ENCODE measurements at regions not wholly inside any gene's neighbourhood (a gene's known extent, or its start where the extent isn't known, plus 50 kb on each side); places are given as distances from the start of the nearest gene placed in this dataset.

DNA sequence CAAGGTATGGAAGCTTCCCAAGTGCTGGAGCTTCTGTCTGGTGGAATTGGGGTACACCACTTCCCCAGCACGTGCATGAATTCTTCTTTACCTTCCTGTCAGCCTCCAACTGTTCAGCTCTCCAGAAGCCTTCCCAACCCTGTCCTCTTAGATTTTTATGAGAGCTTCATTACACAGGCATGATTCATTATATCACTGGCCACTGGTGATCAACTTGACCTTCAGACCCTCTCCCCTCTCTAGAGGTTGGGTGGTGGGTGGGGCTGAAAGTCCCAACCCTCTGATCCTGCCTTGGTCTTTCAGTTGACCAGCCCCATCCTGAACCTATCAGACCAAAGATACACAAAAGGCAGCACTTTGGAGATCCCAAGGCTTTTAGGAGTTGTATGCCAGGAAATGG lies 795.7 kb upstream of the SOX9 start:
- in situ Hi-C loops (cut with MboI; ENCODE audit: low pct_unique_long_range_greater_than_20kb, low sequenced_read_pairs) = no loop called here
- no peak for DNase-seq

DNA sequence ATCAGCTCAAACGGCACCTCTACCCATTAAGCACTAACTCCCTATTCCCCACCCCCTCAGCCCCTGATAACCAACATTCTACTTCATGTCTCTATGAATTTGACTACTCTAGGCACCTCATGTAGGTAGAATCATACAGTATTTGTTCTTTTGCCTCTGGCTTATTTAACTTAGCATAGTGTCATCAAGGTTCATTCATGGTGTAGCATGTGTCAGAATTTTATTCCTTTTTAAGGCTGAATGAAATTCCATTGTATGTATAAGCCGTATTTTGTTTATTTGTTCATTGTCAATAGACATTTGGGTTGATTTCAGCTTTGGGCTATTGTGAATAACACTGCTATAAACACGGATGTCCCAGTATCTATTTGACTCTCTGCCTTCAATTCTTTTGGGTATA lies 794.9 kb upstream of the SOX9 start:
- in situ Hi-C loops (cut with MboI; ENCODE audit: low pct_unique_long_range_greater_than_20kb, low sequenced_read_pairs) = no loop called here

DNA sequence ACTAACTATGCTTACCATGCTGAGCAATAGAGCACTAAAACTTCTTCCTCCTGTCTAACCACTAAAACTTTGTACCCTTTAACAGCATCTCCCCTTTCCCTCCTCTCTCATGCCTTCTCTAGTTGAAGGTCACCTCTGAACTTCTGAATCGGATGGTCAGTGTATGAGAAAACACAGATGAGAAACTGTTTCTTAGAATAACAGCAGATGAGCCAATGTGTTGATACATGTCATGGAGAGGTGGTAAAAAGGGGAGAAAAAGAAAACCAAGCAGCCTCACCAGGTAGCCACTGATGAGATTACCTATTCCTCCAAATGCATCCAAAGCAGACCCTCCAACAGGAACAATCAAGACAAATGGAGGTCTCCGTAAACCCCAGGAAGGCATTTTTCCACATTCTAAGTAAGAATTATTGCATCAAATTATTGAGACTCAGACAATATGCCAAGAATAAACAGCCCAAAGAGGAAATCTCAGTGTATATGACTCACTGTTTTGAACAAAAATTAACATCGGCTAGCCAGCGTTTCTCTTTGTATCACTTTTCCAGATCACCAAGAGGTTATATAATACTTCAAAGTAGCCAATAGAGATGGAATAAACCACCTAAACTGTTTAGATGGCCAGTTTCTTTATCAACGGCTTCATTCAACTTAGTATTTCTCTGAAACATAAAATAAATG lies 793.3 kb upstream of the SOX9 start:
- no peak for DNase-seq

More for the DNA sequence above, 794.9 kb upstream of the SOX9 start:
- DNase-seq = no peak

DNA sequence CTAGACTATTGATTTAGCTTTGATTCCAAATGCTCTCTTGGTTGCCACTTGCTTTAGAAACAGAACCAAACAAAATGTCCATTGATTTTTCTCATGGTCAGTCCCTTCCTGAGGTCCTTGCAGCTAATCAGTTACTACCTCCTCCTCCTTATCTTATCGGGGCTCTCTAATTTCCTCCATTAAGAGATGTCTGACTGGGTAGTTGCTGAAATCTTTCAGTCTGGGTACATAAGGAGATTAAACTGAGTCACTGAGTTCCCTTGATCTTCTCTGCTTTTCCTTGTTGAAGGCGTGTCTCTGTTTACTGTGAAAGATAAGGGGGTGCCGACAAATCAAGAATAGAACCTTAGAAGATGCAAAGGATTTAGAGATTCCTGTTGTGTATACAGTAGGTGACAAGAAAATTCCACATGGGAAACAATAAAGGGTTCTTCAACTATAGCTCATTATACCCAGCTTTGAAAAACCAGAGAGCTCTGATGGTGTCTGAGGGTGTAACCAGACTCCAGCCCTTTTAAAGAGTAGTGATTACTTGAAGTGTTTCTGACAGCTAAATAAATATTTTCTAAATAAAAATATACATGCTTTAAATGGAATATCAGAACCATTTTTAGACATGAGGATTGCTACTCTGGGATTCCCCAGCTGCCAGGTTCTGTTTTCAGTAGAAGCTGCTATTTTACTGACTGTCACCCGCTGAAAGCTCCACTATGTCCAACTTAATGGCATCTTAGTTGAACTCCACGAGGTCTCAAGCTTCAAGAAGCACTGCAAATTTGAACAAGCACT lies 791.3 kb upstream of the SOX9 start:
- in situ Hi-C loops (cut with MboI; ENCODE audit: low pct_unique_long_range_greater_than_20kb, low sequenced_read_pairs) = no loop called here
- no peak for DNase-seq

More for the DNA sequence above, 793.3 kb upstream of the SOX9 start:
- in situ Hi-C loops (cut with MboI; ENCODE audit: low pct_unique_long_range_greater_than_20kb, low sequenced_read_pairs) = no loop called here

DNA sequence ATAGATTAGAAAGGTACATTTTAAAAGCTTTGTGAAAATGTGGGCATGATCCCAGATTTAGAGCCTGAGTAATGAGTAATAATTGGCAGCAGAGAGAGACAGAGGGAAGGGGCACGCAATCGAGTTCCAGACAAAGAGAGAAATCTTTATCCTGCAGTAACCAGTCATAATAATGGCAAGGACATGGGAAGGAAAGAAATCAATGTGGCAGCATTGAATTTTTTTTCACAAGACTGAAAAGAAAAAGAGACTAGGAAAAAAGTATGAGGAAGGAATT lies 790.8 kb upstream of the SOX9 start:
- in situ Hi-C loops (cut with MboI; ENCODE audit: low pct_unique_long_range_greater_than_20kb, low sequenced_read_pairs) = no loop called here
- DNase-seq = no peak

DNA sequence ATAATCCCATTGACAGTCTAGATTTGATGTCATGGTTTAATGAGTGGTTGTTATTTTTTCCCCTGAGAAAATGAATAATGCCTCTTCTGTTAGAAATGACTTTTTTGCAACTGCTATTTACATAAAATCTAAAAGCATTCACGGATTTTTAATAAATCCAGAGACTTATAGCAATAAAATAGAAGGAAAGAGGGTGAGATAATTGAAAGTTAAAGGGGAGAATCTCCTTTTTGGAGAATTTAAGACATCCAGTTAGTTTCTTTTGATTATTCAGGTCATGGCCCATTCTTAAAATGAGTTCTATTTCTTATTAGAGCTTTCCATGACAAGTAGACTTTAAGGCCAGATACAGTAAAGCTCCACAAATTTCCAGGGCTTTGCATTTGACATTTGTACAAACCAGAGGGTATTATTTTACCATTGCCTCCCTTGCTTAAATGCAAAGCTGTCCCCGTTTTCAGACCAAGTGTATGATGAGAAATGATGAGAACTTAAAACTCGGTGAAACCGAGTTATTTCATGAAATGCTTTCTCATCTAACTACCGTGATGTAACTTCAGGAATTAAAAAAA lies 789.0 kb upstream of the SOX9 start:
- in situ Hi-C loops (cut with MboI; ENCODE audit: low pct_unique_long_range_greater_than_20kb, low sequenced_read_pairs) = no loop called here
- DNase-seq = no peak

DNA sequence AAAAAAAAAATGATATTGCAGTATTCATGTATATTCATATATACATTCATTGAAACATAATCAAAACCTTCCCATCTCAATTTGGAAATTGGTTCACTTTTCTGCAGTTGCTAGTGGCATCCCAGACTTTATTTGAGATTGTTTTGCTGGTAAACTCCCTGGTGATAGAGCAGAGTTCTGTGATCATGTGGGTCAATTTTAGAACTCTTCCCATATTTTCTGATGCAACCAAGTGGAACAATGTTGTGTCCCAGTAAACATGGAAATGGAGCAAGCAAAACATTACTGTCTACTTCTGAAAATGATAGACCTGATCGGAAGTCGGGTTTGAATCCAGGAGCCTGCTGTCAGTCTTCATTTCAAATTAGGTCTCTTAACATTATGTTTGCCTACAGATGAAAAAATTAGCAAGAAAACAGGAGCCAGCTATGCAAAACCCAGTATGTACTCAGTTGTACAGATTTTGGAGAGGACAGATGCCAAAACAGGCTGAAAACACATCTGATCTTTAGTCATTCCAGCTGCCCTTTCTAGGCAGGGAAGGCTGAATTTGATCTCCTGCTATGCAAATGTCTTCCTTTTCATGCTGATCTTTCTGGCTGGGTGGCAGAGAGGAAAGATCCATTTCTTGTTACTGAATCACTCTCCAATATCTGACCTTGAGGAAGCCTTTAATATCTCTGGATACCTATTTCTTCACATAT lies 786.6 kb upstream of the SOX9 start:
- no peak for DNase-seq
- in situ Hi-C loops (cut with MboI; ENCODE audit: low pct_unique_long_range_greater_than_20kb, low sequenced_read_pairs) = no loop called here

DNA sequence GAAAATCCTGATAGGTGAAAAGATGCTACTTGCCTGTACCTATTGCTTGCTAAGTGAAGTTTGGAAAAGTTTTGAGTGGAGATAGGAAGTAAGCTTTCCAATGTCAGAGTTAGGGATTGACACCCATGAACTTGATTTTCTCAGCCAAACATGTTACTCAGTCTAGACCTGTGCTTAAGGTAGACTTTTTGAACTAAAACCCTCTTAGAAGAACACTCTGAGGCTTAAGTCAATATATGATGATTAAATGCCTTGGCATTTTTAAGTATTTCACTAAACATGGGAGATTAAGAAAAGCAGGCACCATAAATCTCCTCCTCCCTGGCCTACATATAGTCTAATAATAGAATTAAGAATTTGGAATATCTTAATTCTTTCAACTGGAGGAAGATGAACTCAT lies 785.6 kb upstream of the SOX9 start:
- no peak for DNase-seq
- in situ Hi-C loops (cut with MboI; ENCODE audit: low pct_unique_long_range_greater_than_20kb, low sequenced_read_pairs) = no loop called here

DNA sequence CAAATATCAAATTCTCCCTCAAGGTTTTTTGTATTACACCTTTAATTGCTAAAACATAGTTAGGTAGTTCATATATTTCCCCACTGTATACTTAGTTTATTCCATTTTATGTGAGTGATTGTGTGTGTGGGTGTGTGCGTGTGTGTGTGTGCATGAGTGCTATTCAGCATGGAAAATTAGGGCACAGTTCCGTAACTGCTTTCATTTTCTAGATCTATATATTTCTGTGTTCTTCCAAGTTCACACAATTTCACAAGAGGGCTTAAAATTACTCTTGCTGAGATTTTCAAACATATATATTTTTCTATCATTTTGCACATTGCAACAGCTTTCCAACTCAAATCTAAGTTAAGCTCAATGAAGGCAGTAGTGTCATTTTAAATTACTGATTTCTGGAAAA lies 782.9 kb upstream of the SOX9 start:
- DNase-seq = no peak
- in situ Hi-C loops (cut with MboI; ENCODE audit: low pct_unique_long_range_greater_than_20kb, low sequenced_read_pairs) = no loop called here

DNA sequence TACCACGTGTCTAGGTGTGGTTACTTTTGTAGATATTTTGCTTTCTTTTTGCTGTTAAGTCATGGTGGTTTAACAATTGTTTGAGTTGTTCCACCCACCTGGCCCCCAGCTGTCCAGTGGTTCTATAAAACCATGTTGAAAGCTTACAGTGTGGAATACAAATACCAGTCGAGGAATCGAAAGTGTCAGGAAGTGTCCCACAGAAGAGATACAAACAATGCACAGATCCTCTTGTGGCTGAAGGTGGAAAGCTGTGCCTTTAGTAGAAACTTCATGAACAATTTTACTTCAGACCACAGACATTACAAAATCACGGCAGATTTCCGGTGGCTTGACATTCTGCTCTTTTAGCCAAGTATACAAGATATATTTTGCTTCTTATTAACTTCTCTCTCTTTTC lies 782.4 kb upstream of the SOX9 start:
- in situ Hi-C loops (cut with MboI; ENCODE audit: low pct_unique_long_range_greater_than_20kb, low sequenced_read_pairs) = no loop called here
- no peak for DNase-seq

DNA sequence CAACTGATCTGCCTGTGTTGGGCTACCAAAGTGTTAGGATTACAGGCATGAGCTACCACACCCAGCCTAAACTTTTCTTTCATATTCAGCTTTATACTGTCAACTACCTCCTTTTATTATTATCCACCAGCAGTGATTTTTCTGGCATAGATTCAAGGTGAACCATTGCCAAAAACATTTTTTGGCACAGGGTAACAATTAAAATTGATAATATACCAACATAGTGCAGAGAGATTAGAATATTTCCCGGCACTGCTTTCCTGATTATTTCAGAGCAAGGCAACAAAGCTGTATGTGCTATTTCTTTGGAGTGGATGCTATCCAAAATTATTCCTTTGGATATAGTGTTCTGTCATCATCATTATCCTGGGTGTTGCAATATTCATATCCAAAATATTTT lies 781.6 kb upstream of the SOX9 start:
- in situ Hi-C loops (cut with MboI; ENCODE audit: low pct_unique_long_range_greater_than_20kb, low sequenced_read_pairs) = no loop called here
- no peak for DNase-seq

DNA sequence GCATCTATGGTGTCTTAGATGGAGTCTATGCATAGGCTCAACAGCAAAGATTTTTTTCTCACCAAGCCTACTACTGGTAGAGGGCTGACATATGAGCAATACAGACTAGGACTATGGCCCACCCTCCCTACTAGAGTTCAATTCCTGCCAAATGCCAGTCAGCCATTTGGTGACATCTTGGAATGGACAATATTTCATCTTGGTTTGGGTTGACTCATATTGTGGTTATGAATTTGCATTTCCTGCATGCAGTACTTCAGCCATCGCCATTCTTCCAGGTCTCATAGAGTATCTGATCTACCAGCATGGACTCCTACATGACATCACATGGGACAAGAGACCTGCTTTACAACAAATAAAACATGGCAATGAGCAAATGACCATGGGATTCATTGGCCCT lies 778.1 kb upstream of the SOX9 start:
- in situ Hi-C loops (cut with MboI; ENCODE audit: low pct_unique_long_range_greater_than_20kb, low sequenced_read_pairs) = no loop called here
- no peak for DNase-seq

DNA sequence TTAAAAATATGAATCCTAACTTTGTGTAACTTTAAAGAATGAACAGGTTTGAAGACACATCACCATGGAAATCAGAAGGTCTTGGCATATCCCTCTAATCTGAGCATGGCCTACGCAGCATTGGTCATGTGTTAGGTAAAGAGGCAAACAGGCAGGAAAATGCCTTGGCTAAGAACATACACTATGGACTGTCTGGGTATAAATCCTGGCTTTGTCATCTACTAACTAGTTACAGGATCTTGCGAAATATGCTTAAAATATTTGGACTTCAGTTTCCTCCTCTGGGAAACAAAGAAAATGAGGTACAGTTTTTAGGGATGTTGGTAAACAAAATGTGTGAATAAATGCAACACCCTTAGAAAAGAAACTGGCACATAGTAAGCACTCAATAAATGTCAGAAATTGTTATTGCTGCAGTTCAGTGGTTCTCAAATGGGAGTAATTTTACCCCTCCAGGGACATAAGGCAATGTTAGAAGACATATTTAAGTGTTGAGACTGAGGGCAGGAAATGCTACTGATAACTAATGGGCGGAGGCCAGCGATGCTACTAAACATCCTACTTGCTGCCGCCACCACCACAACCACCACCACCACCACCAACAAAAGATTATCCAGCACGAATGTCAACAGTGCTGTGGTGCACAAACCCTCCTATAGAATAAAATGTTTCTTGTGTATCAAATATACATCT lies 770.8 kb upstream of the SOX9 start:
- DNase-seq = no peak
- in situ Hi-C loops (cut with MboI; ENCODE audit: low pct_unique_long_range_greater_than_20kb, low sequenced_read_pairs) = no loop called here

DNA sequence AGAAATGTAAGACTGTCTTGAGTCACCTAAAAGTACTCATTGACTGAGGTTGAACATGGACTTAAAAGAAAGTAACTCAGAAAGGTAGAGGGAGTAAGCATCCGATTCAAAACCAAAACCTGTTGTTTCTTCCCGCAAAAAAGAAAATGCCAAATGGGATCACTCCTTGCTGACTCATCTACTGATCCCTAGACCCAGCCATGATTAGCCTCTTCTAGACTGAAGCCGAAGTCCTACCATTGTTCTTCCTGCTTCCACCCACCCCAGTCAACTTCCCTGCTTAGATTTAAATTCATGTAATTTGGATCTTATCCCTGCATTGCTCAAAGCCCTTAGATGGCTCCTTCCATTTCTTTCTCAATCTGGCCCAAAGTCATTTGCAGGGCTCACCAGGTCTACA lies 760.5 kb upstream of the SOX9 start:
- DNase-seq = no peak
- in situ Hi-C loops (cut with MboI; ENCODE audit: low pct_unique_long_range_greater_than_20kb, low sequenced_read_pairs) = no loop called here

DNA sequence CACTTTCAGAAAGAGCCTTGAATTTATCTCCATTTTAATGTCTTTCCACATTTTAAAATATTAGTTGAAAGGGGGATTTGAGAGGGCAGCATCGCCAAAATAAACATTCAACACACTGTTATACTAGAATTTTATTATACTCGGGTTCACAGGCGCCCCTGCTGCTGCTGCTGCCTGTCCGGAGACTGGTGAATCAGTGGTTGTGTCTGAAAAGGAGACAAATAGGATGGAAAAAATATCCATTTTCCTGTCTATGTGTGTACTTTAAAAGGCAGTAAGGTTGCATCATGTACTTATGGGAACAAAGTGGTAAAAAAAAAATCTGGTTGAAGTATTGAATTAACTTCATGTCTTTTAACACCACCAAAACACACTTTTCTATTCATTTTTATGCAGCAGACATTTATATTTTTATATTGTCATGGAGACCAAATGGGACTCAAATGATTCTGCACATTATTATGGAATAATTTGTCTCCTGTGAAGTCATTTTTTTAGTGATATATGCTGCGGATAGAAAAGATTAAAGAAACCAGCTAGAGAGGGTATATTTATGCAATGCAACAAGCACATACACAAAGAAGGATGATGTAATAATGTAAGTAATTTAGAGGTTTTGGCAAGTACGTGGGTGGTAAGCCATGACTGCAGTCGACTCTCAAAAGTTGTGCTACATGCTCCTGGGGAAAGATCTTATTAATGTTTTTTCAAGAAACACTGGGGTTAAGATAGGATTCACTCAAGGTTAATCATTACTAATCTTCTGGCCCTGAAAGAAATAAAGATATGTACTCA lies 759.0 kb upstream of the SOX9 start:
- DNase-seq = no peak
- in situ Hi-C loops (cut with MboI; ENCODE audit: low pct_unique_long_range_greater_than_20kb, low sequenced_read_pairs) = no loop called here

DNA sequence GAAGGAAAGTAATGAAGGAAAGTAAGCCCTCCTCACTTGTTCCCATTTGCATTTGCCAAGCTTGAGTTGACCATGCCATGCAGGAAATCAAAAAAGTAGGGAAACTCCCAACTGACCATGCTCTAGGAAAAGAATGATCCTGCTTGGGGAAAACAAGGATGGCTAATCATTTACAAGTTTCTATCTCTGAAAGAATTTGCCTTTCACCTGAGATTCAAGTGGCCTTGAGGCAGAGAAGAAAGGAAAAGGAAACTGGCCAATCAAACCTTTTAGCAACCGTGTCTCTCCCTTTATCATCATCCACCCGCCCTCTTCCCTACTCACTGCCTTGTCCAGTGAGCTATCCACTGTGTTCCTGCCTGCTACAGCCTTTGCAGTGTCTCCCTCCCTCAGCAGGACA lies 757.2 kb upstream of the SOX9 start:
- DNase-seq = no peak
- in situ Hi-C loops (cut with MboI; ENCODE audit: low pct_unique_long_range_greater_than_20kb, low sequenced_read_pairs) = no loop called here

DNA sequence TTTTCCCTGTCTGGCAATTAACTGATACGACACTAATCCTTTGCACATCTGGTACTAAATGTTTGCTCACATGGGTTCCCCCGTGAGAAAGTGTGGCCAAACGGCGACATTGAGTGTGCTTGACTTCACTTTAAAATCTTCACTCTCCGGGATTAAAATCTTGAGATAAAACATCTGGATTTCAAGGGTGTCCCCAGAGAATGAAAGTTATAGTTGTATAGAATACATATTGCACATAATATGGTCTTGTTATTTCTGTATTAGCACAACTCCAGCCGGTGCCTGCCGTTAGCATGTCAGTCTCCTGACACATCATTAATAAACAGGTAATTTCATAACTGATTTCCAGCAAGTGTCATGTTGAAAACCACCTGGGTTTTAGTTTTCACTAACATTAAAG lies 749.0 kb upstream of the SOX9 start:
- in situ Hi-C loops (cut with MboI; ENCODE audit: low pct_unique_long_range_greater_than_20kb, low sequenced_read_pairs) = no loop called here
- DNase-seq = no peak

DNA sequence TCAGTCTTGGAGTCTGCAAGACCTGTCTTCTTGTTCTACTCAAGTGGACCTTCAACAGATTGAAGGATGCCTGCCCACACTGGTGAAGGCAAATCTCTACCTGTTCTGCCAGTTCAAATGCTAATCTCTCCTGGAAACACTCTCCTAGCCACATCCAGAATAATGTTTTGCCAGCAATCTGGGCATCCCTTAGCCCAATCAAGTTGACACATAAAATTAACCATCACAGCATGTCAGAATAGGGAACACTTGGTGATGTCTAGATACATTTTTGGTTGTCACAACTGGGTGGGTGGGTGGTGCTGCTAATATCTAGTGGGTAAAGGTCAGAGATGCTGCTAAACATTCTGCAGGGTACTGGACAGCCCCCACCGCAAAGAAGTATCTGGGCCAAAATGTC lies 744.9 kb upstream of the SOX9 start:
- in situ Hi-C loops (cut with MboI; ENCODE audit: low pct_unique_long_range_greater_than_20kb, low sequenced_read_pairs) = no loop called here
- DNase-seq = no peak

DNA sequence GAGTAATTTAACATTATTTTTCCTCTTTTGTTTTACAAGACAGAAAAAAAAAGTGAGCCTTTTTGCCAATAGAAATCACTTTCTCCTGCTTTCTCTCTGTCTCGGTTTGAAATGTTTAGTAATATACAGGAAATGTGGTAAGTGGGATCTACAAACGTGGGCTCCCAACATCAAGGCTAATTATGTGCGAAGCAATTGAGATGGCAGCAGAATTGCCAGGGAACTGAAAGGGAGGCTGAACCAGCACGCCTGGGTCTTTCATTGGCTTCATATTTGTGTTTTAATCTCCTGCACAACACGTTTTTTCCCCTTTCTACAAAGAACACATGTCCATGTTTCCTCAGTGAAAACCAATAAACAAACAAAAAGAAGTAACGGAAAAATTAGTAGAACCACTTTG lies 743.9 kb upstream of the SOX9 start:
- no peak for DNase-seq
- in situ Hi-C loops (cut with MboI; ENCODE audit: low pct_unique_long_range_greater_than_20kb, low sequenced_read_pairs) = no loop called here
